Colonic mucosa (tissue), 4 donors: ENCODE measurements at regions not wholly inside any gene's neighbourhood (a gene's known extent, or its start where the extent isn't known, plus 50 kb on each side); places are given as distances from the start of the nearest gene placed in this dataset.

ENCODE experiments used
- DNase-seq: peaks from one replicate; pipeline ENCODE4 v3.0.0-alpha.2; 2020
- H3K27ac ChIP-seq: fragments of 200-600 bp; one replicate; pipeline ENCODE4 v1.8.0; 2021
- H3K27me3 ChIP-seq: fragments of 200-600 bp; one replicate; pipeline ENCODE4 v1.8.0; 2021
- H3K36me3 ChIP-seq: fragments of 200-600 bp; one replicate; pipeline ENCODE4 v1.8.0; 2021
- H3K4me1 ChIP-seq: fragments of 200-600 bp; one replicate; pipeline ENCODE4 v1.8.0; 2021; ENCODE audit warnings: mild to moderate bottlenecking
- H3K4me3 ChIP-seq: fragments of 200-600 bp; one replicate; pipeline ENCODE4 v1.8.0; 2021
- H3K9ac ChIP-seq, 2 donors: one replicate each; pipeline ENCODE4 v1.7.0; 2013; ENCODE audit warnings: control low read depth in 2 of 2, low read depth in 2 of 2, low read length in 2 of 2
- H3K9me3 ChIP-seq: fragments of 200-600 bp; one replicate; pipeline ENCODE4 v1.8.0; 2021
- CTCF ChIP-seq: fragments of 200-600 bp; IDR thresholded peaks from one replicate; pipeline ENCODE4 v1.8.0; 2022; ENCODE audit warnings: antibody characterized with exemption, mild to moderate bottlenecking
- intact Hi-C: fragments of 100-400 bp; cut with DNase I; formaldehyde crosslinking; loops from one replicate; pipeline ENCODE4 v1.14.1; 2022
- donor health status: healthy.
- donor health status: DM: no; HTN: no; CAD: no.
- donor health status: DM: no; HTN: no; CAD: no.

GRCh38 chrX:3221643-3222042, 124.8 kb downstream of the MXRA5 start:
- Histone ChIP-seq H3K9ac (no peak overlapping the region), H3K27me3 (no peaks in the 10 kb centered on the region), H3K36me3 (no peaks in the 10 kb centered on the region), H3K9me3 (no peaks in the 10 kb centered on the region), H3K27ac (no peak overlapping the region), H3K4me1 (no peaks in the 10 kb centered on the region), H3K4me3 (no peak overlapping the region)
- DNase-seq: no peak
- intact Hi-C loops: no loop called here
- TF ChIP-seq CTCF: no peak

- Histone ChIP-seq H3K4me1 (no peaks in the 10 kb centered on the region), H3K27ac (no peak overlapping the region), H3K9ac (no peak overlapping the region), H3K4me3 (no peak overlapping the region), H3K9me3 (no peaks in the 10 kb centered on the region), H3K27me3 (no peaks in the 10 kb centered on the region), H3K36me3 (no peaks in the 10 kb centered on the region)
- no peak for DNase-seq
- no peak for TF ChIP-seq CTCF
- intact Hi-C loops: no loop called here
Measured at GRCh38 chrX:3219667-3220066, 126.8 kb downstream of the MXRA5 start.

GRCh38 chrX:3219231-3219630, 127.2 kb downstream of the MXRA5 start:
- Histone ChIP-seq H3K4me1 (no peaks in the 10 kb centered on the region), H3K9ac (no peak overlapping the region), H3K9me3 (no peaks in the 10 kb centered on the region), H3K27ac (no peak overlapping the region), H3K36me3 (no peaks in the 10 kb centered on the region), H3K4me3 (no peak overlapping the region), H3K27me3 (no peaks in the 10 kb centered on the region)
- no peak for DNase-seq
- intact Hi-C loops: no loop called here
- no peak for TF ChIP-seq CTCF

GRCh38 chrX:3218442-3218841, 128.0 kb downstream of the MXRA5 start:
- H3K27me3 ChIP-seq: no peaks in the 10 kb centered on the region
- no peak for DNase-seq
- H3K9me3 ChIP-seq: no peaks in the 10 kb centered on the region
- H3K9ac ChIP-seq: no peak overlapping the region
- intact Hi-C loops: no loop called here
- no peak for TF ChIP-seq CTCF
- H3K36me3 ChIP-seq: no peaks in the 10 kb centered on the region
- no peak overlapping the region for H3K27ac ChIP-seq
- no peak overlapping the region for H3K4me3 ChIP-seq
- no peaks in the 10 kb centered on the region for H3K4me1 ChIP-seq

GRCh38 chrX:3216581-3217180, 129.8 kb downstream of the MXRA5 start:
- Histone ChIP-seq H3K36me3 (no peaks in the 10 kb centered on the region), H3K4me1 (no peaks in the 10 kb centered on the region), H3K4me3 (no peak overlapping the region), H3K9me3 (no peaks in the 10 kb centered on the region), H3K27me3 (no peaks in the 10 kb centered on the region), H3K9ac (no peak overlapping the region), H3K27ac (no peak overlapping the region)
- TF ChIP-seq CTCF: no peak
- intact Hi-C loops: no loop called here
- DNase-seq: no peak
